Progenitor cell of endocrine pancreas (in vitro differentiated cells): ENCODE measurements at regions not wholly inside any gene's neighbourhood (a gene's known extent, or its start where the extent isn't known, plus 50 kb on each side); places are given as distances from the start of the nearest gene placed in this dataset.

Experiments used
- DNase-seq: peaks from one replicate; pipeline ENCODE4 v3.0.0; 2021; ENCODE audit warnings: low spot score; ENCODE audit not compliant: unreplicated experiment
- H3K27ac Mint-ChIP-seq: 2 replicates; pipeline ENCODE4 v1.8.0; 2021; ENCODE audit warnings: mild to moderate bottlenecking, moderate library complexity, mixed read lengths
- H3K27me3 Mint-ChIP-seq: 2 replicates; pipeline ENCODE4 v1.8.0; 2021; ENCODE audit warnings: mixed read lengths
- H3K36me3 Mint-ChIP-seq: 2 replicates; pipeline ENCODE4 v1.8.0; 2022; ENCODE audit warnings: mixed read lengths; ENCODE audit not compliant: insufficient read depth
- H3K4me1 Mint-ChIP-seq: 2 replicates; pipeline ENCODE4 v1.8.0; 2021; ENCODE audit warnings: low read depth, mixed read lengths
- H3K4me3 Mint-ChIP-seq: 2 replicates; pipeline ENCODE4 v1.8.0; 2021; ENCODE audit warnings: low read depth, mild to moderate bottlenecking, moderate library complexity, mixed read lengths
- H3K9me3 Mint-ChIP-seq: 2 replicates; pipeline ENCODE4 v1.8.0; 2021; ENCODE audit warnings: low read depth, mixed read lengths
- TF ChIP-seq, protein P1 (sequence below): fragments of 200-600 bp; sonication (generic); IDR thresholded peaks from one replicate; pipeline ENCODE4 v1.5.0; 2021; ENCODE audit warnings: antibody characterized with exemption, mild to moderate bottlenecking; ENCODE audit not compliant: unreplicated experiment

DNA sequence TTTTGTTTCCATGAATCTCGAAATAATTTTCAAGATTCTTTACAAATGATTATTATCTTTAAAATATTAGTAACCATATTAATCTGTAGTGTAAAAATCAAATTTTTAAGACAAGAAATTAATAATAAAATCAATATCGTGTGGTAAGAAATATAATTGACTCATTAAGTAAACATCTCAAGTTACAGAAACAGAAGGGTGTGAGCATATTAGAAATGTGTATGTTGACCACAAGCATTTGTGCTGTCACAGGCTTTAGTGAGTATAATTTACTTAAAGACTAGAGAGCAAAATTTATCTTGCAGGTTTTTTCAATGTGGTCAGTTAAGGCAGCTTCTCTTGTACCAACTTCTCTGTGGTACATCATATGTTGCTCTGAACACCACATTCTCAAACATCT lies 566.5 kb upstream of the IRAK1BP1 start:
- DNase-seq, result no peak
- no peaks in the 10 kb centered on the region for H3K36me3 Mint-ChIP-seq
- TF ChIP-seq, protein P1, sequence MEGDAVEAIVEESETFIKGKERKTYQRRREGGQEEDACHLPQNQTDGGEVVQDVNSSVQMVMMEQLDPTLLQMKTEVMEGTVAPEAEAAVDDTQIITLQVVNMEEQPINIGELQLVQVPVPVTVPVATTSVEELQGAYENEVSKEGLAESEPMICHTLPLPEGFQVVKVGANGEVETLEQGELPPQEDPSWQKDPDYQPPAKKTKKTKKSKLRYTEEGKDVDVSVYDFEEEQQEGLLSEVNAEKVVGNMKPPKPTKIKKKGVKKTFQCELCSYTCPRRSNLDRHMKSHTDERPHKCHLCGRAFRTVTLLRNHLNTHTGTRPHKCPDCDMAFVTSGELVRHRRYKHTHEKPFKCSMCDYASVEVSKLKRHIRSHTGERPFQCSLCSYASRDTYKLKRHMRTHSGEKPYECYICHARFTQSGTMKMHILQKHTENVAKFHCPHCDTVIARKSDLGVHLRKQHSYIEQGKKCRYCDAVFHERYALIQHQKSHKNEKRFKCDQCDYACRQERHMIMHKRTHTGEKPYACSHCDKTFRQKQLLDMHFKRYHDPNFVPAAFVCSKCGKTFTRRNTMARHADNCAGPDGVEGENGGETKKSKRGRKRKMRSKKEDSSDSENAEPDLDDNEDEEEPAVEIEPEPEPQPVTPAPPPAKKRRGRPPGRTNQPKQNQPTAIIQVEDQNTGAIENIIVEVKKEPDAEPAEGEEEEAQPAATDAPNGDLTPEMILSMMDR, result no peak
- no peaks in the 10 kb centered on the region for H3K9me3 Mint-ChIP-seq
- H3K27ac Mint-ChIP-seq, result no peak overlapping the region
- H3K4me3 Mint-ChIP-seq, result no peak overlapping the region
- H3K4me1 Mint-ChIP-seq, result peaks cover 1% of the 10 kb centered on the region
- no peaks in the 10 kb centered on the region for H3K27me3 Mint-ChIP-seq

GRCh38 chr6:78302411-78302810 lies 564.9 kb upstream of the IRAK1BP1 start:
- no peaks in the 10 kb centered on the region for H3K27me3 Mint-ChIP-seq
- no peaks in the 10 kb centered on the region for H3K9me3 Mint-ChIP-seq
- peaks cover 1% of the 10 kb centered on the region for H3K4me1 Mint-ChIP-seq
- H3K36me3 Mint-ChIP-seq, result no peaks in the 10 kb centered on the region
- DNase-seq, result no peak
- TF ChIP-seq, protein P1, result no peak
- no peak overlapping the region for H3K27ac Mint-ChIP-seq
- H3K4me3 Mint-ChIP-seq, result no peak overlapping the region

- TF ChIP-seq, protein P1, result no peak
- no peak overlapping the region for H3K27ac Mint-ChIP-seq
- H3K9me3 Mint-ChIP-seq, result no peaks in the 10 kb centered on the region
- no peak overlapping the region for H3K4me3 Mint-ChIP-seq
- DNase-seq, result no peak
- H3K27me3 Mint-ChIP-seq, result no peaks in the 10 kb centered on the region
- no peaks in the 10 kb centered on the region for H3K36me3 Mint-ChIP-seq
- H3K4me1 Mint-ChIP-seq, result no peaks in the 10 kb centered on the region
These were observed 559.3 kb upstream of the IRAK1BP1 start for GRCh38 chr6:78308025-78308424.

GRCh38 chr6:78322068-78322845 lies 545.1 kb upstream of the IRAK1BP1 start:
- no peak for DNase-seq
- TF ChIP-seq, protein P1, result no peak
- H3K36me3 Mint-ChIP-seq, result no peaks in the 10 kb centered on the region
- no peak overlapping the region for H3K27ac Mint-ChIP-seq
- no peaks in the 10 kb centered on the region for H3K27me3 Mint-ChIP-seq
- no peaks in the 10 kb centered on the region for H3K4me1 Mint-ChIP-seq
- no peaks in the 10 kb centered on the region for H3K9me3 Mint-ChIP-seq
- no peak overlapping the region for H3K4me3 Mint-ChIP-seq

DNA sequence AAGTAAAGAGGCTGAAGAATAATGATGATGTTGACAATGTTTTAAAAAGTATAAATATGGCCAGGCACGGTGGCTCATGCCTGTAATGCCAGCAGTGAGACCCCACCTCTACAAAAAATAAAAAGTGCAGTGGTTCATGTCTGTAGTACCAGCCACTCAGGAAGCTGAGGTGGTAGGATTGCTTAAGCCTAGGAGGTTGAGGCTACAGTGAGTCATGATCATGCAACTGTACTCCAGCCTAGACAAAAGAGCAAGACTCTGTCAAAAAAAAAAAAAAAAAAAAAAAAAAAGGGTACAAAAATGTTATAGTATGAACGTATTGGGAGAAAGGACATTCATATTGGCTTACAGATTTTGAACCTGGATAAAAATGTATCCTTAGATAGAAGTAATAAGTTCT lies 543.1 kb upstream of the IRAK1BP1 start:
- Mint-ChIP-seq H3K4me1 (peaks cover 16% of the 10 kb centered on the region), H3K4me3 (no peak overlapping the region), H3K36me3 (no peaks in the 10 kb centered on the region), H3K9me3 (no peaks in the 10 kb centered on the region), H3K27me3 (no peaks in the 10 kb centered on the region), H3K27ac (no peak overlapping the region)
- no peak for DNase-seq
- TF ChIP-seq, protein P1, result no peak
